OCI-LY7 (cell line): ENCODE measurements at regions not wholly inside any gene's neighbourhood (a gene's known extent, or its start where the extent isn't known, plus 50 kb on each side); places are given as distances from the start of the nearest gene placed in this dataset.

Source experiments
- BruUV-seq: library from RNA; stranded (reverse); fragments of 400-500 nt; replicated peaks from 2 replicates; lab custom pipeline; 2021; lab: Mats Ljungman, UMichigan
- CTCF ChIA-PET: fragments of 300-600 bp; sonication (Branson Sonifier 250); formaldehyde crosslinking; loops from one replicate; lab custom pipeline; 2022; ENCODE audit warnings: antibody characterized with exemption; ENCODE audit not compliant: unreplicated experiment; lab: Charles Lee
- POLR2A ChIA-PET: fragments of 300-600 bp; sonication (Branson Sonifier 250); formaldehyde crosslinking; loops from one replicate; lab custom pipeline; 2022; ENCODE audit warnings: antibody characterized with exemption; lab: Charles Lee
- DNase-seq: peaks from one replicate; pipeline ENCODE4 v3.0.0-alpha.2; 2015; ENCODE audit warnings: low spot score
- H2AFZ ChIP-seq: fragments of 200-600 bp; sonication (generic), shearing (Covaris generic); 2 replicates; pipeline ENCODE4 v1.6.1; 2014; ENCODE audit warnings: mild to moderate bottlenecking, antibody characterized with exemption, low read length, moderate library complexity
- H3K27ac ChIP-seq: fragments of 200-600 bp; sonication (generic); 2 replicates; pipeline ENCODE4 v1.5.1; 2014; ENCODE audit warnings: mixed run types, low read depth, mild to moderate bottlenecking, moderate library complexity, low read length, inconsistent platforms; ENCODE audit not compliant: poor library complexity, severe bottlenecking
- H3K36me3 ChIP-seq: fragments of 200-600 bp; sonication (generic); 2 replicates; pipeline ENCODE4 v1.6.1; 2014; ENCODE audit warnings: mild to moderate bottlenecking, antibody characterized with exemption, low read length, moderate library complexity, mixed read lengths; ENCODE audit not compliant: insufficient read depth
- H3K4me1 ChIP-seq: fragments of 200-600 bp; sonication (generic); 2 replicates; pipeline ENCODE4 v1.5.1; 2014; ENCODE audit warnings: mild to moderate bottlenecking, low read length; ENCODE audit not compliant: insufficient read depth, poor library complexity, severe bottlenecking
- H3K4me2 ChIP-seq: fragments of 200-600 bp; sonication (generic); 2 replicates; pipeline ENCODE4 v1.6.1; 2014; ENCODE audit warnings: mild to moderate bottlenecking, low read length
- H3K4me3 ChIP-seq: fragments of 200-600 bp; sonication (generic); 2 replicates; pipeline ENCODE4 v1.5.1; 2014; ENCODE audit warnings: mild to moderate bottlenecking, low read depth, low read length; ENCODE audit not compliant: poor library complexity, severe bottlenecking
- H3K79me2 ChIP-seq: fragments of 200-600 bp; sonication (generic); 2 replicates; pipeline ENCODE4 v1.6.1; 2016; ENCODE audit warnings: low read depth, mild to moderate bottlenecking, low read length, moderate library complexity, mixed read lengths; ENCODE audit not compliant: insufficient read depth
- H3K9me2 ChIP-seq: fragments of 200-600 bp; sonication (generic); 2 replicates; pipeline ENCODE4 v1.6.1; 2016; ENCODE audit warnings: mild to moderate bottlenecking, low read length, mixed read lengths; ENCODE audit not compliant: insufficient read depth
- H3K9me3 ChIP-seq: fragments of 200-600 bp; sonication (generic); 2 replicates; pipeline ENCODE4 v1.6.1; 2014; ENCODE audit warnings: mild to moderate bottlenecking, mixed run types, low read length, mixed read lengths
- H4K20me1 ChIP-seq: fragments of 200-600 bp; sonication (generic); 2 replicates; pipeline ENCODE4 v1.6.1; 2014; ENCODE audit warnings: mild to moderate bottlenecking, antibody characterized with exemption, low read length, moderate library complexity, mixed read lengths; ENCODE audit not compliant: insufficient read depth
- CTCF ChIP-seq: fragments of 200-600 bp; sonication (generic); conservative IDR thresholded peaks from 2 replicates; pipeline ENCODE4 v1.5.1; 2014; ENCODE audit warnings: mild to moderate bottlenecking, antibody characterized with exemption, low read length, moderate library complexity, mixed read lengths
- EZH2phosphoT487 ChIP-seq: fragments of 200-600 bp; sonication (generic); IDR thresholded peaks from 2 replicates; pipeline ENCODE4 v1.6.1; 2018; ENCODE audit warnings: low read depth, borderline replicate concordance, mild to moderate bottlenecking, mixed run types, antibody characterized with exemption, low read length, moderate library complexity, mixed read lengths
- intact Hi-C: fragments of 100-400 bp; cut with micrococcal nuclease; formaldehyde crosslinking; loops from one replicate; pipeline ENCODE4 v1.10.0; 2022; ENCODE audit not compliant: unreplicated experiment

GRCh38 chr5:40331616-40332015, 348.1 kb upstream of the PTGER4 start:
- no peaks in the 10 kb centered on the region for H3K4me1 ChIP-seq
- TF ChIP-seq EZH2phosphoT487 (no peak), CTCF (no peak)
- ChIA-PET CTCF (no interaction called here), POLR2A (no interaction called here)
- no peaks in the 10 kb centered on the region for H4K20me1 ChIP-seq
- H3K36me3 ChIP-seq: no peaks in the 10 kb centered on the region
- no peak overlapping the region for H3K27ac ChIP-seq
- no peak overlapping the region for H2AFZ ChIP-seq
- no TSS peak for BruUV-seq
- no peaks in the 10 kb centered on the region for H3K9me2 ChIP-seq
- no peak for DNase-seq
- H3K79me2 ChIP-seq: no peaks in the 10 kb centered on the region
- no peaks in the 10 kb centered on the region for H3K9me3 ChIP-seq
- intact Hi-C loops: no loop called here
- no peak overlapping the region for H3K4me2 ChIP-seq
- H3K4me3 ChIP-seq: no peak overlapping the region

GRCh38 chr5:40321514-40321913, 358.2 kb upstream of the PTGER4 start:
- Histone ChIP-seq H3K4me1 (no peaks in the 10 kb centered on the region), H3K27ac (no peak overlapping the region), H3K79me2 (no peaks in the 10 kb centered on the region), H4K20me1 (no peaks in the 10 kb centered on the region), H3K36me3 (no peaks in the 10 kb centered on the region), H3K4me3 (no peak overlapping the region), H3K4me2 (no peak overlapping the region), H3K9me2 (no peaks in the 10 kb centered on the region), H3K9me3 (no peaks in the 10 kb centered on the region), H2AFZ (no peak overlapping the region)
- intact Hi-C loops: no loop called here
- no peak for DNase-seq
- TF ChIP-seq EZH2phosphoT487: no peak
- TF ChIP-seq CTCF: no peak
- POLR2A ChIA-PET: interaction anchor here (0.6 to 0.7 kb wide), 2 partner anchors 189 to 274 kb away, joined by 3 read pairs; no protein-coding TSS in a partner anchor
- CTCF ChIA-PET: no interaction called here
- no TSS peak for BruUV-seq

- Histone ChIP-seq H3K36me3 (no peaks in the 10 kb centered on the region), H3K27ac (no peak overlapping the region), H3K9me2 (no peaks in the 10 kb centered on the region), H3K4me2 (no peak overlapping the region), H3K79me2 (no peaks in the 10 kb centered on the region), H2AFZ (no peak overlapping the region), H3K4me1 (no peaks in the 10 kb centered on the region), H4K20me1 (no peaks in the 10 kb centered on the region), H3K4me3 (no peak overlapping the region), H3K9me3 (no peaks in the 10 kb centered on the region)
- no peak for DNase-seq
- no TSS peak for BruUV-seq
- TF ChIP-seq CTCF (no peak), EZH2phosphoT487 (no peak)
- POLR2A ChIA-PET: interaction anchor here (0.9 to 1.2 kb wide), 2 partner anchors 19 to 34 kb away, joined by 3 read pairs; no protein-coding TSS in a partner anchor
- intact Hi-C loops: no loop called here
- CTCF ChIA-PET: no interaction called here
Measured at GRCh38 chr5:40318395-40318794, 361.3 kb upstream of the PTGER4 start.
